ENCODE measurements at regions not wholly inside any gene's neighbourhood (a gene's known extent, or its start where the extent isn't known, plus 50 kb on each side); places are given as distances from the start of the nearest gene placed in this dataset.

DNA sequence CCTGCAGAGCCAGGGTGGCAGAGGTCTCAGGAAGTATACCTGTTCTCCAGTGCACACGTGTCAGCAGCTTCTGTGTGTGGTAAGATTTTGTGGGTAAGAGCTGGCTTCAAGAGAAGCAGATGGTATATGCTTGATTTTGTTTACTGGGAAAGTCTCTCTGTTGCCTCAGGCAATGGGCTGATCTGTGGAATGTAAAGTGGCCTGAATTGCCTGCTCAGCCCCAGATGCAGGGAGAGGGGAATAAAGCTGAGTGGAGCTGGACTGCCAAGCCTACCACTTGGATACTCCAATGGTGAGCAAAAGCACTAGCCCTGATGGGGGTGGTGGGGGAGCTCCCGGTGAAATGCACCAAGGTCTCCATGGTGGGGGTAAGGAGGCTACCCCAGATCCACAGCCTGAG lies 156.1 kb downstream of the WDR11 start:
- no peaks in the 10 kb centered on the region for H3K27me3 ChIP-seq (ENCODE audit: control insufficient read depth, insufficient read depth, low read length)
- no peaks in the 10 kb centered on the region for H3K4me1 ChIP-seq (ENCODE audit: control insufficient read depth, insufficient read depth, low read length)
- H3K36me3 ChIP-seq (ENCODE audit: control insufficient read depth, insufficient read depth, low read length) = no peaks in the 10 kb centered on the region
- no peak overlapping the region for H3K27ac ChIP-seq (ENCODE audit: low read depth, low read length)
- no peak overlapping the region for H3K9ac ChIP-seq (ENCODE audit: low read length)
- no peak overlapping the region for H3K4me3 ChIP-seq (ENCODE audit: low read length)

DNA sequence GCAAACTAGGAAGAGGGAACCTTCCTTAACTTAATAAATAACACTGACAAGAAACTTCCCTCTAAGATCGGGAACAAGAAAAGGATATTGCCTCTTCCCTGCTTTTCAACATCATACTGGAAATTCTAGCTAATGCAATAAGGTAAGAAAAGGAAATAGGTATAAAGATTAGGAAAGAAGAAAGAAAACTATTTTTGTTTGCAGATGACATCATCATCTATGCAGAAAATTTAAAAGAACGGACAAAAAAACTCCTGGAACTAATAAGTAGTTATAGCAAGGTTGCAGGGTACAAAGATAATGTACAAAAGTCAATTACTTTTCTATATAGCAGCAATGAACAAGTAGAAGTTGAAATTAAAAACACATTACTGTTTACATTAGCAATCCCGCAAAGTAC lies 164.8 kb downstream of the WDR11 start:
- no peak overlapping the region for H3K4me3 ChIP-seq (ENCODE audit: low read length)
- no peaks in the 10 kb centered on the region for H3K27me3 ChIP-seq (ENCODE audit: control insufficient read depth, insufficient read depth, low read length)
- no peaks in the 10 kb centered on the region for H3K36me3 ChIP-seq (ENCODE audit: control insufficient read depth, insufficient read depth, low read length)
- no peaks in the 10 kb centered on the region for H3K4me1 ChIP-seq (ENCODE audit: control insufficient read depth, insufficient read depth, low read length)
- no peak overlapping the region for H3K9ac ChIP-seq (ENCODE audit: low read length)
- no peak overlapping the region for H3K27ac ChIP-seq (ENCODE audit: low read depth, low read length)

DNA sequence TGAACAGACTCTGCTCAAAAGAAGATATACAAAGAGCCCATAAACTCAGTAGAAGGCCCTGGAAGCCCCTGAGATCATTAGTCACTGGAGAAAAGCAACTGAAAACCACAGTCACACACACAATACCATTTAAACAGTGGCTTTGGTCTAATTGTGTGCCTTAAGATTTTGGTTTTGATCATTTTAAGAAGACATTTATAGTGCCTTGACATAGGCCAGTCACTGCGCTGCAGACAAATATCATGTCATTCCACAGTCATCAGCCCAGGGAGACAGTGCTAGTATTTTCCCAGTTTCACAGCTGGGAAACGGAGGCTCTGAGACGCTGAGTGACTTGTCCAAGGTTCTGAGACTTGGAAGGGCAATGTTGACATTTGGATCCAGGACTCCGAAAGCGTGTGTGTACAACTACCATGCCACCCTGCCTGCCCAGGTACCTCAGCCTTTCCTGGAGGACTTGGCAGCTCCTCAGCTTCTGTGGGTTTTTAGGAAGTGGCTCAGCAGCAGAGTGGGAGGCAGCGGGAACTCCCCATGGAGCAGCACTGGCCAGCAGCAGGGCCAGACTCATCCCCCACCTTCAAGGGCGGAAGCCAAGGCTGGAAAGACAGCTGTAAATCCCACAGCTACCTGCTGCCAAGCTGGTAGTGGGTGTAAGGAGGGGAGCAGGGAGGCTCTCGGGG lies 173.9 kb downstream of the WDR11 start:
- H3K27ac ChIP-seq (ENCODE audit: low read depth, low read length) = peak overlapping the region; percentile 43
- no peak overlapping the region for H3K4me3 ChIP-seq (ENCODE audit: low read length)
- no peaks in the 10 kb centered on the region for H3K27me3 ChIP-seq (ENCODE audit: control insufficient read depth, insufficient read depth, low read length)
- peaks cover 3% of the 10 kb centered on the region for H3K4me1 ChIP-seq (ENCODE audit: control insufficient read depth, insufficient read depth, low read length)
- no peaks in the 10 kb centered on the region for H3K36me3 ChIP-seq (ENCODE audit: control insufficient read depth, insufficient read depth, low read length)
- H3K9ac ChIP-seq (ENCODE audit: low read length) = no peak overlapping the region

DNA sequence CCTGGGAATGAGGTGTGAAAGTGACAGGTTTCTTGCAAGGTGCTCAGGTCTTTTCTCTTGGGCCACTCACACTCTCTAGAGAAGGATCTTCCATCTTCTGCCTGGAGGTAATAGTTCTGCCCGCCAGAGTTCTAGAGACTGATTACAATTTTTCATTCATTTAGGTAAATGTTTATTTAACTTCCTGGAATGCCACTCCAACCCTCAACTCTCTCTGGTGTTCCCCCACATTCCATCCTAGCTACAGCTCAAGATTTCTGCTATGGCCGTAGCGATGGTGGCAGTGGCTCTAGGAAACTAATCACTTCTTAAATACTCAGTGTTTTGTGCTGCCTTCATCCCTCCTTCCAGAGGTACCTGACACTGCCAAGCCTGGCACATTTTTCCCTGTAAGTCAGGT lies 174.6 kb downstream of the WDR11 start:
- Histone ChIP-seq H3K4me1 (ENCODE audit: control insufficient read depth, insufficient read depth, low read length) (peaks cover 3% of the 10 kb centered on the region), H3K36me3 (ENCODE audit: control insufficient read depth, insufficient read depth, low read length) (no peaks in the 10 kb centered on the region), H3K27me3 (ENCODE audit: control insufficient read depth, insufficient read depth, low read length) (no peaks in the 10 kb centered on the region), H3K9ac (ENCODE audit: low read length) (no peak overlapping the region), H3K27ac (ENCODE audit: low read depth, low read length) (peak overlapping the region; percentile 22), H3K4me3 (ENCODE audit: low read length) (no peak overlapping the region)

DNA sequence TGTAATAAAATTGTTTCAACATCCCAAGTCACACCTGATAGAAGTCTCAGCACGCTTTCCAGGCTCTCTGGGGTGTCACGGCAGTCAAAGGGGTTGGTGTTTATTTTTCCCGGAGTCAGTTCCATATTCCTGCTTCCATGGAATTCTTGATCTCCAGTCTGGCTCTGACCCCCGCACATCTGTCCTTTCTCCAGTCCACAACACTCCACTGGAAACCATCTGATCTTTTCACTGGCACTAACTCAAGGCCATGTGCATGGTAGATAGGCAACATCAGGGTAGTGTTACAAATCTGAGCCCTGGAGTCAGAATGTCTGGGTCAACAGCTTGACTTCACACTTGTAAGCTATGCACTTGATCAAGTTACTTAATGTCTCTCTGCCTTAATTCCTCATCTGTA lies 176.2 kb downstream of the WDR11 start:
- Histone ChIP-seq H3K27ac (ENCODE audit: low read depth, low read length) (peak overlapping the region; percentile 42), H3K36me3 (ENCODE audit: control insufficient read depth, insufficient read depth, low read length) (no peaks in the 10 kb centered on the region), H3K9ac (ENCODE audit: low read length) (no peak overlapping the region), H3K4me3 (ENCODE audit: low read length) (no peak overlapping the region), H3K4me1 (ENCODE audit: control insufficient read depth, insufficient read depth, low read length) (peaks cover 5% of the 10 kb centered on the region), H3K27me3 (ENCODE audit: control insufficient read depth, insufficient read depth, low read length) (no peaks in the 10 kb centered on the region)

DNA sequence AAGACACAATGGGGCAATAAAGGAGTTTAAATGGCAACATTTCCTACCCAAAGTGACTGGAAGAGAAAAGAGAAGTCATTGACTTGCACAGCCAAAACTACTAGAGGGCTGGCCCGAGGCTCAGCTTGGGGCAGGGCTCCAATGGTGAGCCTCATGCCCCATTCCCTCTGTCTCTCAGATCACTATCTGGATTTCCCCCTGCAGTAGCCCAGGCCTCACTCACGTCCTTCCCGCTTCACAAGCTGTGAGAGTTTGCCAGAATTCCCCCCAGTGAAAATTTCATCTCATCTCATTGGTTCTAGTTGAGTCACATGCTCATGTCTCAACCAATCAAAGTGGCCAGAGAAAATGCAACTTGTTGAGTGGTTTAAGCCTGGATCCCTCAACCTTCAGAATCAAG lies 181.3 kb downstream of the WDR11 start:
- no peak overlapping the region for H3K4me3 ChIP-seq (ENCODE audit: low read length)
- H3K27ac ChIP-seq (ENCODE audit: low read depth, low read length) = peak overlapping the region; percentile 12
- no peaks in the 10 kb centered on the region for H3K27me3 ChIP-seq (ENCODE audit: control insufficient read depth, insufficient read depth, low read length)
- no peaks in the 10 kb centered on the region for H3K36me3 ChIP-seq (ENCODE audit: control insufficient read depth, insufficient read depth, low read length)
- no peak overlapping the region for H3K9ac ChIP-seq (ENCODE audit: low read length)
- H3K4me1 ChIP-seq (ENCODE audit: control insufficient read depth, insufficient read depth, low read length) = peaks cover 26% of the 10 kb centered on the region

DNA sequence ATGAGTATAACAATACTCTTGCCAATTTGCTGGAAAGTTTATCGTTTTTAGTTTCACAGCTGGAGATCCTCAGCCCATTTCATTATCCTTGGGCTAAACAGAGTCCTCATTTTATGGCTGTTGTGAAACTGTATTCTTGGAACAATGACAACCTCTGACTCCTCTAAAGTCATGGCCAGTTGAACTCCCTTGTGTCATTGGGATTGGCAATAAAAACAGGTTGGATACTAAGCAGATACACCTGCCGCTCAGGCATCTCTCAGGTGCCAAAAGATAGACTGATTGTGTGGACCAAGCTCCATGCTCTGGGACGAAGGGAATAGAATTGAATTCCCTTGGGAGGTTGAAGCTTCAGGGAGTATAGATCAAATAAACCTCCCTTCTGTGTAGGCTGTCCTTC lies 182.2 kb downstream of the WDR11 start:
- Histone ChIP-seq H3K9ac (ENCODE audit: low read length) (no peak overlapping the region), H3K4me3 (ENCODE audit: low read length) (no peak overlapping the region), H3K27me3 (ENCODE audit: control insufficient read depth, insufficient read depth, low read length) (no peaks in the 10 kb centered on the region), H3K36me3 (ENCODE audit: control insufficient read depth, insufficient read depth, low read length) (no peaks in the 10 kb centered on the region), H3K4me1 (ENCODE audit: control insufficient read depth, insufficient read depth, low read length) (peaks cover 26% of the 10 kb centered on the region), H3K27ac (ENCODE audit: low read depth, low read length) (peak overlapping the region; percentile 44)

DNA sequence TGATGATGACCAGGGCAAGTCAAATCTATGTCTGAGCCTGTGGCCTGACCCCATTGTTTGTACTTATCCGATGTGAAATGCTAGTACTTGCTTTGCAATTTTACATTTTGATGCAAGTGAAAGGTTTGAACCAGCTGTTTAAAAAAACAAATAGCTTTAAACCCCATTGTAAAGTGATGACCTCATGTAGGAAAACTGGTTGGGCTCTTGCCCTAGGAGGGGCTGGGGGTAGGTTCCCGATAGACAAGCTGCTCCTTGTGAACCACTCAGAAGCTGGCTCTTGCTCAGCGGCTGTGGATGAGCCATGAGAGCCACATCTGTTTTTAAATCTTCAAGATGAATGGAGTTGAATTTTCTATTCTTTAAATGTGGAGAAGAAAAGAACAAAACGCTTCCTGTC lies 185.3 kb downstream of the WDR11 start:
- Histone ChIP-seq H3K9ac (ENCODE audit: low read length) (no peak overlapping the region), H3K27ac (ENCODE audit: low read depth, low read length) (peak overlapping the region; percentile 71)

DNA sequence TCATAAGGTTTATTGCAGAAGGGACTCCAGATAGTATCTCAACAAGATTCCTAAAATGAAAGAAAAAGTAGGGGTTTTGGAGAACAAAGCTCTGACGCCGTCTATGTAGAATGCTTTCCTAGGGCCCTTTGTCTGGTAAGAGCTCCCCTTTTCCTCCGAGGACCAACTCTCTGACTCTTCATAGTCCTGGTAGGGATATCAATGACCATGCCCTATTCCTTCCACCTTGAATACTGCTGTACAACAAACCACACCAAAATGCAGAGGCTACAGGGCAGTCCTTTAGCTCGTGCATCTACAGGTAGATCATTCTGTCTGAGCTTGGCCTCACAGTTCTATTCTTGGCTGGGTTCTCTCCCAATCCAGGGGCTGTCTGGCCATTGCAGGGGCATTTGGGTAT lies 190.3 kb downstream of the WDR11 start:
- H3K36me3 ChIP-seq (ENCODE audit: control insufficient read depth, insufficient read depth, low read length) = no peaks in the 10 kb centered on the region

More for the DNA sequence above, 185.3 kb downstream of the WDR11 start:
- Histone ChIP-seq H3K4me1 (ENCODE audit: control insufficient read depth, insufficient read depth, low read length) (peaks cover 26% of the 10 kb centered on the region), H3K36me3 (ENCODE audit: control insufficient read depth, insufficient read depth, low read length) (no peaks in the 10 kb centered on the region), H3K4me3 (ENCODE audit: low read length) (no peak overlapping the region), H3K27me3 (ENCODE audit: control insufficient read depth, insufficient read depth, low read length) (no peaks in the 10 kb centered on the region)

DNA sequence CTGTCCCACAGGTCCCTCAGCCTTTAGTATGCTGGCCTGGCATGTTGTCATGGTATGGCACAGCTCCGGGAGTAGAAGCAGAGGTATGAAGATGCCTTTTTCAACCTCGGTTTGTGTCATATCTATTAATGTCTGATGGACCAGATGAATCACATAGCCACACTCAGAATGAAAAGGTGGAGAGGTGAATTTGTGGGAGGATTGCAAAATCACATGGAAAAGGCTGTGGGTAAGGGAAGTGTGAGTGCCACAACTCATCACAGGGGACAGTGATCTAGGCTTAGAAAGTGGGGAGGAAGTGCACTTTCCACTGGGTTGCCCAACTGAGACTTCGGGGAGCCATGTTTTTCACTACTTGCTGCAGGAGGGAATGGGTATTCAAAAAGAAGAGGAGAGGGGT lies 190.7 kb downstream of the WDR11 start:
- no peak overlapping the region for H3K4me3 ChIP-seq (ENCODE audit: low read length)
- no peaks in the 10 kb centered on the region for H3K27me3 ChIP-seq (ENCODE audit: control insufficient read depth, insufficient read depth, low read length)
- peaks cover 5% of the 10 kb centered on the region for H3K4me1 ChIP-seq (ENCODE audit: control insufficient read depth, insufficient read depth, low read length)
- no peaks in the 10 kb centered on the region for H3K36me3 ChIP-seq (ENCODE audit: control insufficient read depth, insufficient read depth, low read length)
- H3K27ac ChIP-seq (ENCODE audit: low read depth, low read length) = no peak overlapping the region
- H3K9ac ChIP-seq (ENCODE audit: low read length) = no peak overlapping the region

More for the DNA sequence above, 190.3 kb downstream of the WDR11 start:
- H3K9ac ChIP-seq (ENCODE audit: low read length) = no peak overlapping the region
- H3K4me3 ChIP-seq (ENCODE audit: low read length) = no peak overlapping the region
- peaks cover 9% of the 10 kb centered on the region for H3K4me1 ChIP-seq (ENCODE audit: control insufficient read depth, insufficient read depth, low read length)
- H3K27me3 ChIP-seq (ENCODE audit: control insufficient read depth, insufficient read depth, low read length) = no peaks in the 10 kb centered on the region
- no peak overlapping the region for H3K27ac ChIP-seq (ENCODE audit: low read depth, low read length)

DNA sequence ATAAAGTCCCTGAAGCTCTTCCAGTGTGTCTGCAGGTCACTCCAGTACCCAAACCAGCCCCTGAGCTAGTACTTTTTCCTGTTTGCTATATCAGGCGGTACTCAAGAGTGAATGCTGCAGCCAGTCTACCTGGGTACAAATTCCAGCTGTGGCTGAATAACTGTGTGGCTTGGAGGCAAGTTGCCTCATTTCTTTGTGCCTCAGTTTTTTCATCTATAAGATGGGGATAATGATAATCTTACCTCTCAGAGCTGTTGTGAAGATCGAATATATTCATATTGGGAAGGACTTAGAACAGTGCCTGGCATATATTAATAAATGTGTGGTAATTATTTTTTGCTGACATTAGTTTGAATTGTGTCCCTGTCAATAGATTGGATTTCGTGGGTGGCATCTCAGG lies 191.2 kb downstream of the WDR11 start:
- Histone ChIP-seq H3K4me1 (ENCODE audit: control insufficient read depth, insufficient read depth, low read length) (peaks cover 5% of the 10 kb centered on the region), H3K4me3 (ENCODE audit: low read length) (no peak overlapping the region), H3K27ac (ENCODE audit: low read depth, low read length) (no peak overlapping the region), H3K27me3 (ENCODE audit: control insufficient read depth, insufficient read depth, low read length) (no peaks in the 10 kb centered on the region), H3K36me3 (ENCODE audit: control insufficient read depth, insufficient read depth, low read length) (no peaks in the 10 kb centered on the region), H3K9ac (ENCODE audit: low read length) (no peak overlapping the region)

DNA sequence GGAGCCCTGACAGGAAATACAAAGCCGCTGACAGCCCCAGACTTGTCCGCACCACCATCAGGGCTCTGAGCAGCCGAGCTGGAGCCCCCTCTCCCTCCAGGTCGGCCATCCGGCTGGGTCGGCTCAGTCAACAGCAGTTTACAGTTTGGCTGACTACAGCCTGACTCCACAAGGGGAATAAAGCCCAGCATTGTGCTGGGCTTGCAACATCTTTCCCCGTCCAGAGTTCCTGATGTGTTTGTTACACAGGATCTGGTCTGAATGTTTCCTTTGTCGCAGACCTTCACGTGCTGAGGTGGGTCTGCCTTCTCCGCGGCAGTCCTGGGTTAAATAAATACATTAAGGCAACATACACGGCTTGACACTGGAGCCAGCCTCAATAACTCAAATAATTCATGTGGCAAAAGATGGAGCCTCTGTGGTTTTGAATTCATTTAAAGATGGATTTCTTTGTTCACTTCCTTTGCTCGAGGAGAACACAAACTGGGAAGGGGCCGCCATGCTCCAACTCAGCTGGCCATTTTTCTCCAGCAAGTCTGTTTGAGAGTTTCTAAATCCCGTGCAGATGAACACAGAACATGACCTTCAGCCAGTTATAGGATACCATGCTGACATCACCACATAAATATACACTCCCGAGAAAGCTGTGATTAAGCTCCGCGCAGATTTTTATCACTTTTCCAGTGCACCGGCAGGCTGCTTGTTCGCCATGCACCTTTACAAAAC lies 192.1 kb downstream of the WDR11 start:
- peak overlapping the region; percentile 61 for H3K27ac ChIP-seq (ENCODE audit: low read depth, low read length)
- no peaks in the 10 kb centered on the region for H3K27me3 ChIP-seq (ENCODE audit: control insufficient read depth, insufficient read depth, low read length)
- H3K4me1 ChIP-seq (ENCODE audit: control insufficient read depth, insufficient read depth, low read length) = peaks cover 5% of the 10 kb centered on the region
- H3K36me3 ChIP-seq (ENCODE audit: control insufficient read depth, insufficient read depth, low read length) = no peaks in the 10 kb centered on the region
- no peak overlapping the region for H3K9ac ChIP-seq (ENCODE audit: low read length)
- H3K4me3 ChIP-seq (ENCODE audit: low read length) = no peak overlapping the region

DNA sequence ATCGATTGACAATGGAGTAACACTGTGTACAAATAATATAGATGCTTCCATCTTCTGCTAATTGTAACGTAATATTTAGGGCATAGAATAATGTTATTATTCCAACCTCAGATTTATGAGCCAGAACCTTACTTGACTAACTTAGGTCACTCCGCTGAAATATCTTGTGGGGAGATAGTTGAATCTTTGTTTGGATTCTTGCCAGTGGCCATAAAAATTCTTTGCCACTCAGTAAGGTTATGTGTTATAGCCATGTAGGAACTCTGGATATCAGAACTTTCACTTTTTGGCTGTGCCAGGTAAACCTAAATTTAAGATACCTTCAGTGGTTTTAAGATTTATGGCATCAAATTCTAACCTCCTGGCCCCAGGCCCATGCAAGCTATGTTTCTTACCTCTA lies 197.6 kb downstream of the WDR11 start:
- H3K4me1 ChIP-seq (ENCODE audit: control insufficient read depth, insufficient read depth, low read length) = peaks cover 3% of the 10 kb centered on the region
- no peaks in the 10 kb centered on the region for H3K27me3 ChIP-seq (ENCODE audit: control insufficient read depth, insufficient read depth, low read length)
- no peak overlapping the region for H3K27ac ChIP-seq (ENCODE audit: low read depth, low read length)
- no peak overlapping the region for H3K9ac ChIP-seq (ENCODE audit: low read length)
- no peaks in the 10 kb centered on the region for H3K36me3 ChIP-seq (ENCODE audit: control insufficient read depth, insufficient read depth, low read length)
- H3K4me3 ChIP-seq (ENCODE audit: low read length) = no peak overlapping the region

All from rectal smooth muscle tissue (tissue), 1 donor.